Right ventricle myocardium superior (tissue), 1 donor: ENCODE measurements at regions not wholly inside any gene's neighbourhood (a gene's known extent, or its start where the extent isn't known, plus 50 kb on each side); places are given as distances from the start of the nearest gene placed in this dataset.
"Not testable (repeated sequence)": the region's sequence is repeated elsewhere in the genome, so short reads cannot be mapped to it uniquely, and the experiment has no call there.

Experiments used
- ATAC-seq: fragments of 200-7000 bp; cut with Tn5 transposase; one replicate; pipeline ENCODE4 v1.9.1; 2020; ENCODE audit warnings: mild to moderate bottlenecking; ENCODE audit not compliant: poor library complexity
- DNase-seq: peaks from one replicate; pipeline ENCODE4 v3.0.0-alpha.2; 2020
- intact Hi-C: fragments of 100-400 bp; cut with DNase I; formaldehyde crosslinking; loops from one replicate; pipeline ENCODE4 v1.11.2; 2022
- donor health status: DM: no; HTN: yes; CAD: no; lungs with severe emphysema.

GRCh38 chr12:25424211-25424731 lies 128.8 kb downstream of the LMNTD1 start:
- no peak for DNase-seq
- intact Hi-C loops = no loop called here
- ATAC-seq = peak; percentile 67

GRCh38 chr12:25423355-25424050 lies 129.6 kb downstream of the LMNTD1 start:
- DNase-seq (no peak), ATAC-seq (peak; percentile 22)
- intact Hi-C loops = no loop called here

- intact Hi-C loops = no loop called here
- no peak for ATAC-seq
- no peak for DNase-seq
Observed at GRCh38 chr12:25422241-25422640, 130.8 kb downstream of the LMNTD1 start.

GRCh38 chr12:25421651-25422167 lies 131.4 kb downstream of the LMNTD1 start:
- intact Hi-C loops = no loop called here
- no peak for DNase-seq
- no peak for ATAC-seq

GRCh38 chr12:25420116-25420515 lies 133.0 kb downstream of the LMNTD1 start:
- intact Hi-C loops = no loop called here
- ATAC-seq (no peak), DNase-seq (no peak)

- DNase-seq = no peak
- intact Hi-C loops = no loop called here
- ATAC-seq = no peak
Observed at GRCh38 chr12:25419595-25419994, 133.5 kb downstream of the LMNTD1 start.

- ATAC-seq (no peak), DNase-seq (no peak)
- intact Hi-C loops = no loop called here
Observed at GRCh38 chr12:25417071-25417470, 136.0 kb downstream of the LMNTD1 start.

GRCh38 chr12:25416516-25416915 lies 136.6 kb downstream of the LMNTD1 start:
- ATAC-seq = no peak
- DNase-seq = no peak
- intact Hi-C loops = no loop called here

- intact Hi-C loops = no loop called here
- DNase-seq = no peak
- no peak for ATAC-seq
Observed at GRCh38 chr12:25415004-25415403, 138.1 kb downstream of the LMNTD1 start.

GRCh38 chr12:25412735-25413134 lies 140.3 kb downstream of the LMNTD1 start:
- ATAC-seq (no peak), DNase-seq (no peak)
- intact Hi-C loops = no loop called here

GRCh38 chr12:25404955-25405354 lies 148.1 kb downstream of the LMNTD1 start:
- intact Hi-C loops = no loop called here
- ATAC-seq (no peak), DNase-seq (no peak)

- no peak for ATAC-seq
- DNase-seq = no peak
- intact Hi-C loops = no loop called here
Observed at GRCh38 chr12:25401547-25402345, 151.0 kb upstream of the KRAS start.

- ATAC-seq (no peak), DNase-seq (no peak)
- intact Hi-C loops = no loop called here
Observed at GRCh38 chr12:25397001-25397400, 146.3 kb upstream of the KRAS start.

GRCh38 chr12:25395227-25395626 lies 144.5 kb upstream of the KRAS start:
- no peak for DNase-seq
- intact Hi-C loops = no loop called here
- no peak for ATAC-seq

- ATAC-seq, intact Hi-C loops, DNase-seq: not testable (repeated sequence)
Observed at GRCh38 chr12:25394775-25395174, 144.0 kb upstream of the KRAS start.

GRCh38 chr12:25394025-25394424 lies 143.3 kb upstream of the KRAS start:
- intact Hi-C loops = no loop called here
- no peak for ATAC-seq
- DNase-seq = no peak

GRCh38 chr12:25391346-25391745 lies 140.6 kb upstream of the KRAS start:
- intact Hi-C loops, ATAC-seq: not testable (repeated sequence)

GRCh38 chr12:25388183-25388582 lies 137.5 kb upstream of the KRAS start:
- intact Hi-C loops = no loop called here
- DNase-seq = no peak
- no peak for ATAC-seq

More at GRCh38 chr12:25391346-25391745, 140.6 kb upstream of the KRAS start:
- not testable (repeated sequence) for DNase-seq

- DNase-seq (no peak), ATAC-seq (no peak)
- intact Hi-C loops = loop anchor here (1.0 kb wide), 1 partner anchor 146 kb away; no protein-coding TSS in a partner anchor
Observed at GRCh38 chr12:25387732-25388050, 137.0 kb upstream of the KRAS start.
